Mesenchymal stem cell (in vitro differentiated cells and primary cell): ENCODE measurements at regions not wholly inside any gene's neighbourhood (a gene's known extent, or its start where the extent isn't known, plus 50 kb on each side); places are given as distances from the start of the nearest gene placed in this dataset.
A peak's percentile ranks its signal among the peaks of the same experiment; 100 is the strongest.

Source experiments
- DNase-seq: peaks from one replicate; pipeline ENCODE4 v3.0.0-alpha.2; 2013
- H2AFZ ChIP-seq: one replicate; pipeline ENCODE4 v1.6.1; 2013; ENCODE audit warnings: low read depth, mild to moderate bottlenecking, control low read depth, inconsistent platforms, low read length, moderate library complexity
- H2AK5ac ChIP-seq: 2 replicates; pipeline ENCODE4 v1.6.1; 2013; ENCODE audit warnings: low read length, moderate library complexity, mild to moderate bottlenecking, inconsistent platforms; ENCODE audit not compliant: severe bottlenecking
- H2BK120ac ChIP-seq: one replicate; pipeline ENCODE4 v1.6.1; 2013; ENCODE audit warnings: low read depth, mild to moderate bottlenecking, inconsistent platforms, low read length, moderate library complexity
- H2BK12ac ChIP-seq, 2 experiments: one replicate each; pipeline ENCODE4 v1.6.1; 2013; ENCODE audit warnings: inconsistent platforms in 2 of 2, low read length in 2 of 2, mild to moderate bottlenecking in 2 of 2, moderate library complexity in 2 of 2, control low read depth in 1 of 2
- H2BK15ac ChIP-seq: one replicate; pipeline ENCODE4 v1.6.1; 2013; ENCODE audit warnings: mild to moderate bottlenecking, low read depth, inconsistent platforms; ENCODE audit not compliant: poor library complexity, severe bottlenecking
- H2BK5ac ChIP-seq: 2 replicates; pipeline ENCODE4 v1.6.1; 2013; ENCODE audit warnings: low read depth, mild to moderate bottlenecking, low read length, control low read depth, inconsistent platforms; ENCODE audit not compliant: poor library complexity, severe bottlenecking
- H3K14ac ChIP-seq, 2 experiments: one replicate each; pipeline ENCODE4 v1.6.1; 2013; ENCODE audit warnings: inconsistent platforms in 2 of 2, low read length in 2 of 2, control low read depth in 1 of 2, mild to moderate bottlenecking in 1 of 2, moderate library complexity in 1 of 2
- H3K18ac ChIP-seq, 2 experiments: one replicate each; pipeline ENCODE4 v1.6.1; 2013; ENCODE audit warnings: inconsistent platforms in 2 of 2, low read length in 2 of 2, control low read depth in 1 of 2, low read depth in 1 of 2, mild to moderate bottlenecking in 1 of 2
- H3K23ac ChIP-seq, 2 experiments: one replicate each; pipeline ENCODE4 v1.6.1; 2013; ENCODE audit warnings: inconsistent platforms in 2 of 2, low read length in 2 of 2, mild to moderate bottlenecking in 2 of 2, moderate library complexity in 2 of 2, control low read depth in 1 of 2
- H3K27ac ChIP-seq: 2 replicates; pipeline ENCODE4 v1.5.1; 2013; ENCODE audit warnings: mild to moderate bottlenecking, moderate library complexity, low read length, control low read depth, inconsistent platforms; ENCODE audit not compliant: poor library complexity, severe bottlenecking
- H3K27me3 ChIP-seq, 2 experiments: 2 replicates each; pipeline versions ENCODE4 v1.6.1 to v1.7.0; 2013; ENCODE audit warnings: low read length in 2 of 2, mild to moderate bottlenecking in 2 of 2, moderate library complexity in 2 of 2, control low read depth in 1 of 2, inconsistent platforms in 1 of 2; ENCODE audit not compliant: control insufficient read depth in 1 of 2, insufficient read depth in 1 of 2
- H3K36me3 ChIP-seq, 2 experiments: 2 replicates each; pipeline versions ENCODE4 v1.6.1 to v1.7.0; 2013; ENCODE audit warnings: low read length in 2 of 2, control low read depth in 1 of 2, inconsistent platforms in 1 of 2, low read depth in 1 of 2, mild to moderate bottlenecking in 1 of 2; ENCODE audit not compliant: insufficient read depth in 2 of 2, control insufficient read depth in 1 of 2
- H3K4ac ChIP-seq, 2 experiments: one replicate each; pipeline ENCODE4 v1.6.1; 2013; ENCODE audit warnings: inconsistent platforms in 2 of 2, low read length in 2 of 2, mild to moderate bottlenecking in 2 of 2, moderate library complexity in 2 of 2, control low read depth in 1 of 2, low read depth in 1 of 2
- H3K4me1 ChIP-seq: 2 replicates; pipeline ENCODE4 v1.6.1; 2013; ENCODE audit warnings: low read depth, low read length, control low read depth; ENCODE audit not compliant: control insufficient read depth, insufficient read depth
- H3K4me2 ChIP-seq: 2 replicates; pipeline ENCODE4 v1.6.1; 2013; ENCODE audit warnings: low read length, mild to moderate bottlenecking, inconsistent platforms; ENCODE audit not compliant: poor library complexity, severe bottlenecking
- H3K4me3 ChIP-seq, 2 experiments: 2 replicates each; pipeline versions ENCODE4 v1.5.1 to v1.7.0; 2013; ENCODE audit warnings: low read length in 2 of 2, mild to moderate bottlenecking in 2 of 2, control low read depth in 1 of 2, low read depth in 1 of 2; ENCODE audit not compliant: insufficient read depth in 1 of 2
- H3K79me1 ChIP-seq: replicated peaks from 2 replicates; pipeline ENCODE4 v1.6.1; 2013; ENCODE audit warnings: mild to moderate bottlenecking, control low read depth, low read length, inconsistent platforms; ENCODE audit not compliant: poor library complexity, severe bottlenecking
- H3K9ac ChIP-seq: 2 replicates; pipeline ENCODE4 v1.7.0; 2013; ENCODE audit warnings: mild to moderate bottlenecking, low read length, moderate library complexity
- H3K9me3 ChIP-seq: 2 replicates; pipeline ENCODE4 v1.7.0; 2013; ENCODE audit warnings: mild to moderate bottlenecking, low read length; ENCODE audit not compliant: control insufficient read depth
- H4K8ac ChIP-seq: one replicate; pipeline ENCODE4 v1.6.1; 2013; ENCODE audit warnings: inconsistent platforms, mild to moderate bottlenecking, low read length, moderate library complexity
- H4K91ac ChIP-seq: one replicate; pipeline ENCODE4 v1.6.1; 2013; ENCODE audit warnings: mild to moderate bottlenecking, low read length, inconsistent platforms
- WGBS: methylation state at CpG from one replicate; pipeline ENCODE4 v1.1.7; 2013; ENCODE audit warnings: mixed read lengths; 5-methylcytosine and 5-hydroxymethylcytosine counted together

DNA sequence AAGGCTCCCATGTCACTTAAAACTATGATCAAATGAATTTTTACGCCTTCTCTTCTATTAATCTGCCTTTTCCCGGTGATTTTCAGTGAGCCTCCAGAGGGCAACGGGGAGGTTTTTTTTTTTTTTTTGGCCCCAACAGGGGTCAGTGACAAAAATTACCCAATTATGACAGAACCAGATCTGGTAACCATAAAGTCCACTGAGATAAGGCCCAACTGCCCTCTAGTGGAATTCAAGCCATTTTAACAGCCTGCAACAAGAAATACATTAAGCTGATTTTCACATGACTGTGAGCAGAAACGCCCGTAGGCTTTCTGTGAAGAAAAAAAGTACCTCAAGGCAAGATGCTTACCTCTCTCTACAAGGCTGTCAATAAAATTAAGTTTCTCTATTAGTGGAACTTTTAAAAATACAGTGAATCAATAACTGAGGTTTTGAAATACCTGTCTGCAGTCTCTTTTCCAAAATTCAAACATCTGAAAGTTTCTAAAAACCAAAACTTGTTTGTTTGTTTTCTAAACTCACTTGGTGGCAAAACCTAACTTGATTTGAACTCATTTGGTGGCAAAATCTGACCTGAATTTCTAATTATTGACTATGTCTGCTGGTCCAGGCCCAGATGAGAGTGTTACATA, 49.7 kb upstream of the FST start:
- Histone ChIP-seq H3K27ac (no peak overlapping the region), H3K18ac (no peak overlapping the region), H3K23ac (no peak overlapping the region), H4K91ac (no peak overlapping the region), H2BK5ac (no peak overlapping the region), H3K36me3 (no peaks in the 10 kb centered on the region), H2BK12ac (no peak overlapping the region), H2AFZ (no peak overlapping the region), H3K14ac (no peak overlapping the region), H3K9ac (peak overlapping the region; percentile 72), H2AK5ac (no peak overlapping the region), H3K4ac (no peak overlapping the region), H3K27me3 (no peaks in the 10 kb centered on the region), H3K4me2 (no peak overlapping the region), H2BK15ac (no peak overlapping the region), H3K79me1 (no peaks in the 10 kb centered on the region), H3K4me3 (no peak overlapping the region), H3K4me1 (peaks cover 3% of the 10 kb centered on the region), H3K9me3 (no peaks in the 10 kb centered on the region), H4K8ac (no peak overlapping the region), H2BK120ac (no peak overlapping the region)
- peak; percentile 72 for DNase-seq
- WGBS: 71% methylated on average over 5 of the region's 5 CpGs
